Glutamatergic neuron (in vitro differentiated cells): ENCODE measurements at regions not wholly inside any gene's neighbourhood (a gene's known extent, or its start where the extent isn't known, plus 50 kb on each side); places are given as distances from the start of the nearest gene placed in this dataset.

Experiments
- DNase-seq: peaks from one replicate; pipeline ENCODE4 v3.0.0; 2022
- H3K27ac Mint-ChIP-seq: one replicate; pipeline ENCODE4 v1.8.0; 2020; ENCODE audit warnings: mild to moderate bottlenecking, mixed read lengths, inconsistent platforms; ENCODE audit not compliant: unreplicated experiment
- H3K27me3 Mint-ChIP-seq: one replicate; pipeline ENCODE4 v1.8.0; 2020; ENCODE audit warnings: mild to moderate bottlenecking, moderate library complexity, mixed read lengths, inconsistent platforms; ENCODE audit not compliant: unreplicated experiment
- H3K36me3 Mint-ChIP-seq: one replicate; pipeline ENCODE4 v1.8.0; 2020; ENCODE audit warnings: mild to moderate bottlenecking, mixed read lengths, inconsistent platforms; ENCODE audit not compliant: unreplicated experiment
- H3K4me1 Mint-ChIP-seq: one replicate; pipeline ENCODE4 v1.8.0; 2020; ENCODE audit warnings: mild to moderate bottlenecking, low read depth, mixed read lengths, inconsistent platforms; ENCODE audit not compliant: unreplicated experiment
- H3K4me3 Mint-ChIP-seq: one replicate; pipeline ENCODE4 v1.8.0; 2020; ENCODE audit warnings: mild to moderate bottlenecking, mixed read lengths, inconsistent platforms; ENCODE audit not compliant: unreplicated experiment
- H3K9me3 Mint-ChIP-seq: one replicate; pipeline ENCODE4 v1.8.0; 2020; ENCODE audit warnings: mild to moderate bottlenecking, moderate library complexity, mixed read lengths, inconsistent platforms; ENCODE audit not compliant: unreplicated experiment
- TF ChIP-seq, protein P1 (sequence below): fragments of 200-600 bp; sonication (generic); IDR thresholded peaks from one replicate; pipeline ENCODE4 v1.5.0; 2021; ENCODE audit not compliant: partially characterized antibody, unreplicated experiment

DNA sequence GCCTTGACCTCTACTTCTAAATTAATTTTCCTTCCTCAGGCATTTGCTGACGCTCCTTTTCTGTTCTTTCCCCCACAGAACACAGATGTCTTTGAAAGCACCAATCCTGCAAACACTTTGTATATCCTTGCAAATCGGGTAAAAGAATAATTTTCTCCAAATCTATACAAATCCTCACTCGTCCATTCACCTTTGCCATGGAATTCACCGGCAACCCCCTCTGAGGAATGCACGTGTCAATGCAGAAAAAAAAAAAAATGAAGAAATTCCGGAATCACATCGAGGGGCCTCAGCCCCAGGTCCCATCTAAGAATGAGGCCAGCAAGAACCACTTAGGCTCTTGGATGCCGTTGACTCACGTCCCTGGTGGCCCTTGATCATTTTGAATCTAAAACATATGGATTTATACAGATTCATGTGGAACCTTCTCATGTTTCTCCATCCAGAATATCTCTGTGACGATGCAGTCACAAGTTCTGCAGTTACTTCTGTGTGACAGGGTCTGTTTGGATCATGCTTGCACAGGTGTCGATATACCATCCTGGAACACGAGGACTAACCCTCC lies 136.9 kb downstream of the RBFOX3 start:
- H3K36me3 Mint-ChIP-seq: no peaks in the 10 kb centered on the region
- peaks cover 29% of the 10 kb centered on the region for H3K9me3 Mint-ChIP-seq
- TF ChIP-seq, protein P1, sequence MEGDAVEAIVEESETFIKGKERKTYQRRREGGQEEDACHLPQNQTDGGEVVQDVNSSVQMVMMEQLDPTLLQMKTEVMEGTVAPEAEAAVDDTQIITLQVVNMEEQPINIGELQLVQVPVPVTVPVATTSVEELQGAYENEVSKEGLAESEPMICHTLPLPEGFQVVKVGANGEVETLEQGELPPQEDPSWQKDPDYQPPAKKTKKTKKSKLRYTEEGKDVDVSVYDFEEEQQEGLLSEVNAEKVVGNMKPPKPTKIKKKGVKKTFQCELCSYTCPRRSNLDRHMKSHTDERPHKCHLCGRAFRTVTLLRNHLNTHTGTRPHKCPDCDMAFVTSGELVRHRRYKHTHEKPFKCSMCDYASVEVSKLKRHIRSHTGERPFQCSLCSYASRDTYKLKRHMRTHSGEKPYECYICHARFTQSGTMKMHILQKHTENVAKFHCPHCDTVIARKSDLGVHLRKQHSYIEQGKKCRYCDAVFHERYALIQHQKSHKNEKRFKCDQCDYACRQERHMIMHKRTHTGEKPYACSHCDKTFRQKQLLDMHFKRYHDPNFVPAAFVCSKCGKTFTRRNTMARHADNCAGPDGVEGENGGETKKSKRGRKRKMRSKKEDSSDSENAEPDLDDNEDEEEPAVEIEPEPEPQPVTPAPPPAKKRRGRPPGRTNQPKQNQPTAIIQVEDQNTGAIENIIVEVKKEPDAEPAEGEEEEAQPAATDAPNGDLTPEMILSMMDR: no peak
- H3K27me3 Mint-ChIP-seq: peaks cover 9% of the 10 kb centered on the region
- H3K27ac Mint-ChIP-seq: peak overlapping the region; percentile 19
- no peak for DNase-seq
- H3K4me1 Mint-ChIP-seq: peaks cover 50% of the 10 kb centered on the region
- H3K4me3 Mint-ChIP-seq: peak overlapping the region; percentile 1

DNA sequence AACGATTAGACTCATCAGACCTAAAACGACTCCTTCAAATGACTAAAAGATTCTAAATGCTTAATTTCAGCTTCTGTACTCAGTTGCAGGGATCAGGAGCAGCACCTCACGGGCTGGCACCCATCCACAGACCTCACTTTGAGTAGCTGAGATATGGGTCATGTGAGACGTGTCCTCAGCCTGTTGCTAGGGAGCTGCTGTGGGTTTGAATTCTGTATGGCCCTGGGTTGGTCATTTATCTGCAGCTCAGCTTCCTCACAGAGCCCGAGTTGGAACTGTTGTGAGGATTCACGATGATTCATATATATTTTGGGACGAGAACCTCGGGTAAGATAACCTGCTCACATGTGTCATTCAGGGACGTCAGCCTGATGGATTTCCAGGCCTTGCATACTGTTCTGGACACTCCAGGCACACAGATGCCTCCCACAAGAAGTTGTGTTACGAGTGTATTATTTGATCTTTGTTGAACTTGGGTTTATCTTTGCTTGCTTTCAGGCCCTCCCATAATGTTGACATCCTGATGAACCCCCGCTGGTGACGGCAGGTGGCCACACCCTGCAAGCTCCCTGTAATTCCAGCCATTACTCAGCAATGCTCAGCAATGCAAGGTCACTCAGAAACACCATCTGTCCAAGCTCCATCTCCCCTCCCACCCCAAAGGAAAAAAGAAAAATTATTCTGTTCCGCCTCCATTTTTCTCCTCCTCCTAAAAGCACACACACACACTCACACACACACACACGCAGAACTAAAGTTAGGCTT lies 137.6 kb downstream of the RBFOX3 start:
- peaks cover 29% of the 10 kb centered on the region for H3K9me3 Mint-ChIP-seq
- peaks cover 9% of the 10 kb centered on the region for H3K27me3 Mint-ChIP-seq
- peak overlapping the region; percentile 19 for H3K27ac Mint-ChIP-seq

GRCh38 chr17:79470754-79471153 lies 140.1 kb downstream of the RBFOX3 start:
- no peaks in the 10 kb centered on the region for H3K36me3 Mint-ChIP-seq
- H3K9me3 Mint-ChIP-seq: peaks cover 24% of the 10 kb centered on the region
- peak overlapping the region; percentile 69 for H3K27ac Mint-ChIP-seq
- no peak for DNase-seq
- H3K4me3 Mint-ChIP-seq: no peak overlapping the region
- H3K27me3 Mint-ChIP-seq: peaks cover 9% of the 10 kb centered on the region
- TF ChIP-seq, protein P1: no peak
- H3K4me1 Mint-ChIP-seq: peaks cover 39% of the 10 kb centered on the region

More for the DNA sequence above, 137.6 kb downstream of the RBFOX3 start:
- TF ChIP-seq, protein P1: no peak
- no peak for DNase-seq
- H3K36me3 Mint-ChIP-seq: no peaks in the 10 kb centered on the region
- H3K4me3 Mint-ChIP-seq: peak overlapping the region; percentile 1
- peaks cover 45% of the 10 kb centered on the region for H3K4me1 Mint-ChIP-seq

- DNase-seq: no peak
- Mint-ChIP-seq H3K9me3 (peaks cover 29% of the 10 kb centered on the region), H3K4me1 (peaks cover 42% of the 10 kb centered on the region), H3K27me3 (peaks cover 17% of the 10 kb centered on the region), H3K27ac (no peak overlapping the region), H3K36me3 (no peaks in the 10 kb centered on the region), H3K4me3 (no peak overlapping the region)
- TF ChIP-seq, protein P1: no peak
Measured at GRCh38 chr17:79469646-79470045, 141.2 kb downstream of the RBFOX3 start.

DNA sequence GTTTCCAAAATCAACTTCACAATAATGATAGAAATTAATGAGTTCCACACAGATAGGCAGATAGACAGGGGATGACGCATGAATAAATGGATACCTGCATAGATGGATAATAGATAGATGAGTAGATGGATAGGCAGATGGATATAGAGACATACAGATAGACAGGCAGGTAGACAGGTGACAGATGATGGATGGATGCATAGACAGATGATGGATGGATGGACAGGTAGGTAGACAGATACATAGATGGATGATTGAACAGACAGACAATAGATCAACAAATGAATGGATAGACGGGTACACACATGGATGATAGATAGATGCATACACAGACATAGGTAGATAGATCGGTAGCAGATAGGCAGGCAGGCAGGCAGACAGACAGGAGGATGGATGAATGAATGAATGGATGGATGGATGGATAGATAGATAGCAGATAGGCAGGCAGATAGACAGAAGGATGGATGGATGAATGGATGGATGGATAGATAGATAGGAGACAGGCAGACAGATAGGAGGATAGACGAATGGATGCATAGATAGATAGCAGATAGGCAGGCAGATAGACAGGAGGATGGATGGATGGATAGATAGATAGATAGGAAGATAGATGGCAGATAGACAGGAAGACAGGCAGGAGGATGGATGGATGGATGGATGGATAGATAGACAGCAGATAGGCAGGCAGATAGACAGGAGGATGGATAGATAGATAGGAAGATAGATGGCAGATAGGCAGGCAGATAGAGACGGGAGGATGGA lies 142.5 kb downstream of the RBFOX3 start:
- peaks cover 18% of the 10 kb centered on the region for H3K27me3 Mint-ChIP-seq
- peaks cover 36% of the 10 kb centered on the region for H3K4me1 Mint-ChIP-seq
- H3K4me3 Mint-ChIP-seq: no peak overlapping the region
- TF ChIP-seq, protein P1: no peak
- H3K36me3 Mint-ChIP-seq: no peaks in the 10 kb centered on the region
- no peak for DNase-seq
- no peak overlapping the region for H3K27ac Mint-ChIP-seq
- H3K9me3 Mint-ChIP-seq: peaks cover 19% of the 10 kb centered on the region
